HTR-8/SVneo (cell line): ENCODE measurements at regions not wholly inside any gene's neighbourhood (a gene's known extent, or its start where the extent isn't known, plus 50 kb on each side); places are given as distances from the start of the nearest gene placed in this dataset.

Experiments used
- DNase-seq: peaks from one replicate; pipeline ENCODE4 v3.0.0; 2011; ENCODE audit warnings: low spot score, mixed read lengths; ENCODE audit not compliant: insufficient read length
- FAIRE-seq: peaks from 2 replicates; lab custom pipeline; 2011; peaks lifted over from hg19 to GRCh38; lab: Jason Lieb, UNC

GRCh38 chr2:19810637-19811036 lies 91.1 kb downstream of the TTC32 start:
- FAIRE-seq (peak; percentile 13), DNase-seq (no peak)

GRCh38 chr2:19810148-19810547 lies 91.6 kb downstream of the TTC32 start:
- DNase-seq (no peak), FAIRE-seq (no peak)

DNA sequence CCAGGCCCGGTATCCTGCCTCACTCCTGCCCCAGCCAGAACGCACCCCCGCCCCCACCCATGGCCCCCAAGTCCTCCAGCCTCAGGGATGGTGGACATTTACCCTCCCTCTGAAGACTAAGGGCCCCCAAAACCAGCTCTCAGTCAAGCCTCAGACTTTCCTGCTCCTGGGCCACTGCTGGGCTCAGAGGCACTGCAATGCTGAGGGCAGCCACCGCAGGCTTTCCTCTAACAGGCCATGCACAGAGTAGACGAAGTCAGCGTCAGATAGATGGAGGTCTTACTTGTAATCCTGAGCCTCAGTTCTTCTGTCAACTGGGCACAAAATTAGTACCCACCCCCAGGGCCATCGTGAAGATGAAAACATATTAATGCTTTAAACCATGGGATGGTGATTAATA lies 92.6 kb downstream of the TTC32 start:
- DNase-seq (no peak), FAIRE-seq (no peak)

DNA sequence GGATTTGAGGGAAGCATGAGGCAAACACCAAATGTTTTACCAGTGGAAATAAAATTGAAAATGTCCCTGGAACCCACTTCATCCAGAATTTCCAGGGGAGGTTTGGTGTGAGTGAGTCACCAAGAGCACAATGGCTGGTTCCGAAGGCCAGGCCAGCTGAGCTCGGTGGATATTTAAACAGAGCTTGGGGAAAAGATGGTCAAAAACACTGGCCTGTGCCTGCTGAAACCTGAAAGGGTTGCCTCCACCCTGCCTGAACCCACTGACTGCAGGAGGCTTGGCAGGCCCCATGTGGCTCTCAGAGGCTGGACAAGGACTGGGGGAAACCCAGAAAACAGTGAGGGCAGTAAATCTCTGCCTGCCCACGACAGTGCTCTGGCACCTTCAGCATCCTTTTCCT lies 93.9 kb downstream of the TTC32 start:
- FAIRE-seq (no peak), DNase-seq (no peak)

- no peak for DNase-seq
- no peak for FAIRE-seq
Measured at GRCh38 chr2:19807346-19807745, 94.4 kb downstream of the TTC32 start.

DNA sequence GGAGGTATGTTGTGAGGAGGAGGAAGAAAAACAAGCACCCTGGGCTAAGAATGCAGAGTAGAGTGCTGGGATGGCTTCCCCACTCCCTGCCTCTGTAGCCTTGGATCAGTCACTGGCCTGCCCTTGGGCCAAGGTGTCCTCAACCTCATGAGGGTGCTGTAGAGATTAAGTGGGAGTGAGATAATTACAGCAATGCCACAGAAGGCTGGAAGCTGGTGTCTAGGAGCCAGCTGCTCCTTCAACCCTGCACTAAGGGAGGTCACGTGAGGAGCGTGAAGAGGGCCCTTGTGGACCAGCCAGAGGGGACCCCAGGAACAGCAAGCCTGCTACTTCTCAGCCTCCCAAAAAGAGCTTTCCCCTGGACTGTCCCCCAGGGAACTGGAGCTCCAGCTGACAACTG lies 95.2 kb downstream of the TTC32 start:
- FAIRE-seq (no peak), DNase-seq (no peak)

DNA sequence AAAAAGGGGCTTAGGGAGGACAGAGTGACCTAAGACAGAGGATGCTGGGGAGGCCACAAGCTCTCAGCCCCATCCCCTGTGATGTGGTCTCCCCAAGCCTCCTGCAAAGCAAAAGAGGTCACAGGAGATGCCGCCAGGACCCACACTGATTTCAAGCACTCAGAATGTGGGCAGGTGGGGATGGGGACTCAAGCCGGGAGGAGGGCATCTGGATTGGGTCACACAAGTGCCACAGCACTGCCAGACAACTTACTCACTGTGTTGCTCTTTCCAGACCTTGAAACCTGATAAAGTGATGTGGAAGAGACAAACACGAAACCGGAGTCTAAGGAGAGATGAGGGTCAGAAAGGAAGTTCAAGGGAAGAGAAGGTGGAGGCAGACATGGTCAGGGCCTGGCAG lies 95.7 kb downstream of the TTC32 start:
- DNase-seq (no peak), FAIRE-seq (no peak)

- DNase-seq: no peak
- no peak for FAIRE-seq
Measured at GRCh38 chr2:19805266-19805665, 96.5 kb downstream of the TTC32 start.

GRCh38 chr2:19804639-19805260 lies 97.0 kb downstream of the TTC32 start:
- DNase-seq: no peak
- no peak for FAIRE-seq

GRCh38 chr2:19802086-19802841 lies 99.5 kb downstream of the TTC32 start:
- DNase-seq (no peak), FAIRE-seq (peak; percentile 66)

- FAIRE-seq (peak; percentile 99), DNase-seq (peak; percentile 94)
Measured at GRCh38 chr2:19801367-19802080, 100.3 kb downstream of the TTC32 start.

- FAIRE-seq (no peak), DNase-seq (no peak)
Measured at GRCh38 chr2:19800796-19801195, 101.0 kb downstream of the TTC32 start.

- FAIRE-seq (no peak), DNase-seq (no peak)
Measured at GRCh38 chr2:19799881-19800780, 101.7 kb downstream of the TTC32 start.

GRCh38 chr2:19797871-19798270 lies 103.9 kb downstream of the TTC32 start:
- DNase-seq (no peak), FAIRE-seq (peak; percentile 80)

DNA sequence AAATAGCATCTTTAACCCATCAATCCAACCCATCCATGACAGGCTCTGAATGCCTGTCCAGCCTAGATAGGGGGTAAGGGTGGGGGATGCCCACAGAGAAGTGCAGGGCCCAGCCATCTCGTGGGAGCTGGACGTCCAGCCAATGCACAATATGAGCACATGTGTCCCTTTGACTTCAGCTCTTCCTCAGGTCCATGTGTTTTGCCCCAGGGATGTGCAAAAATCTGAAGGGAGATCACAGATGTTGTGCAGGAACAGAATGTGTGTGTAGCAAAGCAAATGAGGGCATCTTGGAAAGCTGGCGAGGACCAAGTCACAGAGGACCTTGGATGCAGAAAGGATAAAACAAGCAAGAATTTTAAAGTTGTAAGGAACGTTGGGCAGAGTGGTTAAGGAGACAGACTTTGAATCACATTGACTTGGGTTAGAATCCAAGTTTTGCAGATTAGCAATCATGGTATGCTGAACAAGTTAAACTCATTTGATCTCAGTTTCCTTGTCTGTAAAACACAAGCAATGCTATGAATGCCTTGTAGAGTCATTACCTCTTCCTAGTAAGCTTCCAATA lies 104.5 kb downstream of the TTC32 start:
- FAIRE-seq: no peak
- DNase-seq: no peak

DNA sequence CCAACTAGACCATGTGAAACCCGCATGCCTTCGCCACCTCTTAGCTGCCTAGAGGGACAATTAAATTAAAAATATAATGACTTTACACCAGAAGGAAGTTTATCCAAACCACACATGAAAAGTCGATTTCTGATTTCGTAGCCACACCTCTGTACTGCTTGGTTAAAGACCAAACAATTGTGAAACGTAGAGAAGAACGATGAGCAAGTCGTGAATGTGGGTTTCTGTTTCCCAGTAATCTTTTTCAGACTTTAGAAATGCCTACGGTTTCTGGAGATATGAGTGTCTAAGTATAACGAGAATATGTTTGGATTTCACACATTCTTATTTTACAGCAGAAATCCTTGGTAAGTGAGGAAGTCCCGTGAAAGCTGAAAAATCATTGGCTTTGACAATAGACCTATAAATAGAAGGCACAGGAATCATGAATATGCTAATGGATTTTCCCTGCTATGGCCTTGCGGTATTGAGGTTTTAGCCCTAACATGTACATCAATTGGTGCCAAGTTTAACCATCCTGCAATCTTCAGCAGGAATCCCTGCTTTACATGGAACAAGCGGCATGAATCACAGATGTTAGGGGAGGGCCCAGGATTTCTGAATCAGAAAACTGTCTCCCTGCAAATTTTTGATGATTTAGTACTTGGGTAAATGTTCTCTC lies 105.6 kb downstream of the TTC32 start:
- no peak for DNase-seq
- no peak for FAIRE-seq

GRCh38 chr2:19793132-19793750 lies 108.5 kb downstream of the TTC32 start:
- no peak for FAIRE-seq
- no peak for DNase-seq

DNA sequence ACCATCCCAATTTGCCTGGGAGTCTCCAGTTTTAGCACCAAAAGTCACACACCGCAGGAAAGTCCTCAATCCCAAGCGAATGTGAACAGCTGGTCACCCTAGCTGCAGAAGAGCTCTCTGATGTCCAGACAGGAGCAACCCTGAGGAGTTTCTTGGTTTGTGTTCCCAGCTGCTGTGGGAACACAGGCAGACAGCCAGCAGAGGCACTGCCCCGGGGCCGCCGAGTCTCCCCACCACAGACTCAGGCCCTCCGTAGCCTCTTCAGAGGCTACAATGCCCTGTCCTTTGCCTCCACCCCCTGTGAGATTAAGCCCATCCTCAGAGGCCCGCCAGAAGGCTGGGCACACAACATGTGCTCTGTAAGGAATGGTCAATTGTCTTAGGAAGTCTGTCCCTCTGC lies 111.5 kb downstream of the TTC32 start:
- no peak for FAIRE-seq
- no peak for DNase-seq

DNA sequence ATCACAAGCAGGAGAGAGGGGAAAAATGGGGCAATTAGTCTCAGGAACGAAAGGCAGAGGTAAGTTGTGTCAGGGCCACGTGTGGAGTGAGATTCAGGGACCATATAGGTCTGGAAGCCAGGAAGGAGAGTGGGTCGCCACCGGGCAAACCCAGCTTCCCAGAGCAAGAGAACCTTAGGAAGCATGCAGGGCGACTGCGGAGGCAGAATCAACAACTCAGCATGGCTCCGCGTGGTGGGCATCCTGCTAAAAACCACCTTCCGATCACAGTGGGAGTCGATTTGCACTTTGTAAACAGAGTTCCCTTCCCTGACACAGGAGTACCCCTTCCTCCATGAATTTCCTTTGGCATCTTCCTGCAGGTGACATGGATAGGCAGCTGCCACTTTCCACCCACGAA lies 114.6 kb downstream of the TTC32 start:
- FAIRE-seq: no peak
- DNase-seq: no peak
